ENCODE measurements at regions not wholly inside any gene's neighbourhood (a gene's known extent, or its start where the extent isn't known, plus 50 kb on each side); places are given as distances from the start of the nearest gene placed in this dataset.

- no peak overlapping the region for H3K56ac ChIP-seq (replicated peaks; ENCODE audit: insufficient read length, low read depth, low read length)
- ChIA-PET CTCF (ENCODE audit: partially characterized antibody) (no interaction called here), POLR2A (ENCODE audit: partially characterized antibody) (interaction anchor here (0.7 kb wide), 1 partner anchor 8 kb away, joined by 3 read pairs; no protein-coding TSS in a partner anchor)
- H3K4me3 ChIP-seq (ENCODE audit: extremely low read depth in 1 of 4, insufficient read depth in 2 of 4, low read depth in 3 of 4, low read length in 4 of 4) = no peak overlapping the region
- WGBS, 2 experiments (ENCODE audit: extremely low coverage in 1 of 2, insufficient coverage in 1 of 2, insufficient read length in 1 of 2, insufficient replicate concordance in 2 of 2, low coverage in 1 of 2, low lambda C conversion rate in 2 of 2, missing lambda C conversion rate in 1 of 2) = 100% methylated on average over 1 of the region's 1 CpG; no CpG with 5 or more reads in 1 of the 2 experiments
- H2BK20ac ChIP-seq (ENCODE audit: low read length) = no peak overlapping the region
- DNase-seq (ENCODE audit: low read depth in 1 of 2, low spot score in 2 of 2) (no peak), FAIRE-seq (no peak)
- H2AK5ac ChIP-seq (ENCODE audit: low read depth, low read length) = no peak overlapping the region
- no peak overlapping the region for H2AFZ ChIP-seq (ENCODE audit: low read length)
- H3K4ac ChIP-seq (replicated peaks; ENCODE audit: insufficient read length, low read depth, low read length) = no peak overlapping the region
- H3K4me2 ChIP-seq (ENCODE audit: insufficient read depth in 1 of 2, low read depth in 2 of 2, low read length in 2 of 2) = no peak overlapping the region
- no peak overlapping the region for H3K9ac ChIP-seq (replicated peaks in 1 of 4; ENCODE audit: extremely low read depth in 1 of 4, low read depth in 3 of 4, low read length in 3 of 4)
- H3K23ac ChIP-seq (ENCODE audit: insufficient read length) = no peak overlapping the region
- H3K4me1 ChIP-seq (replicated peaks in 1 of 4; ENCODE audit: control insufficient read depth in 3 of 4, insufficient read depth in 4 of 4, low read length in 3 of 4) = no peaks in the 10 kb centered on the region
- H2BK5ac ChIP-seq (ENCODE audit: low read depth, low read length) = no peak overlapping the region
- no peaks in the 10 kb centered on the region for H3K36me3 ChIP-seq (ENCODE audit: control insufficient read depth in 2 of 4, insufficient read depth in 4 of 4, low read length in 3 of 4)
- no peak overlapping the region for H3K14ac ChIP-seq (ENCODE audit: insufficient read length)
- no peaks in the 10 kb centered on the region for H3K79me2 ChIP-seq (ENCODE audit: control insufficient read depth in 1 of 2, insufficient read depth in 2 of 2, low read length in 2 of 2)
- no peak overlapping the region for H3K18ac ChIP-seq (ENCODE audit: extremely low read depth, low read length)
- no peak overlapping the region for H3K27ac ChIP-seq (ENCODE audit: low read depth, low read length)
- no peaks in the 10 kb centered on the region for H3K27me3 ChIP-seq (replicated peaks in 1 of 4; ENCODE audit: control insufficient read depth in 3 of 4, extremely low read depth in 1 of 4, insufficient read depth in 3 of 4, low read length in 3 of 4)
- no peak overlapping the region for H4K8ac ChIP-seq (ENCODE audit: extremely low read depth, insufficient read depth, low read length)
- H2BK15ac ChIP-seq (ENCODE audit: low read length) = no peak overlapping the region
- H4K5ac ChIP-seq (ENCODE audit: insufficient read length, low read depth, low read length) = no peak overlapping the region
- H3K23me2 ChIP-seq (ENCODE audit: low read depth, low read length) = no peaks in the 10 kb centered on the region
- no peaks in the 10 kb centered on the region for H3K9me3 ChIP-seq (ENCODE audit: insufficient read depth in 2 of 2, low read depth in 1 of 2, low read length in 1 of 2)
- no peak overlapping the region for H4K91ac ChIP-seq (replicated peaks; ENCODE audit: insufficient read length, low read length)
- H2BK120ac ChIP-seq (replicated peaks; ENCODE audit: low read depth, low read length) = no peak overlapping the region
- no peaks in the 10 kb centered on the region for H3K79me1 ChIP-seq (ENCODE audit: low read depth, low read length)
- H2BK12ac ChIP-seq (ENCODE audit: low read depth, low read length) = no peak overlapping the region
- no peaks in the 10 kb centered on the region for H4K20me1 ChIP-seq (replicated peaks in 1 of 2; ENCODE audit: control insufficient read depth in 1 of 2, insufficient read depth in 2 of 2, low read length in 2 of 2)
- TF ChIP-seq NANOG (IDR thresholded peaks at IDR 0.05; ENCODE audit: insufficient read depth, low read depth, low read length, poor library complexity, severe bottlenecking) (no peak), SP4 (IDR thresholded peaks at IDR 0.05; ENCODE audit: low read length) (no peak), SAP30 (IDR thresholded peaks at IDR 0.05; ENCODE audit: insufficient read depth, insufficient replicate concordance, low read length) (no peak), HDAC2 (IDR thresholded peaks at IDR 0.05; ENCODE audit: borderline replicate concordance in 1 of 2, low read depth in 2 of 2, low read length in 2 of 2) (no peak), ATF3 (IDR thresholded peaks at IDR 0.05; ENCODE audit: insufficient read depth, low read depth, low read length) (no peak), SIX5 (IDR thresholded peaks at IDR 0.05; ENCODE audit: low read depth, low read length) (no peak), GABPA (IDR thresholded peaks at IDR 0.05; ENCODE audit: borderline replicate concordance, insufficient read depth, low read length) (no peak), SRF (IDR thresholded peaks at IDR 0.05; ENCODE audit: low read depth, low read length) (no peak), ZNF274 (IDR thresholded peaks at IDR 0.05; ENCODE audit: borderline replicate concordance, extremely low read depth, low read length) (no peak), EZH2 (IDR thresholded peaks at IDR 0.05; ENCODE audit: low read depth, low read length, severe bottlenecking) (no peak), SIRT6 (IDR thresholded peaks at IDR 0.05; ENCODE audit: low read length) (no peak)
Measured at GRCh38 chrY:13544491-13544890, 64.7 kb upstream of the UTY start.
